GM23338 (cell line): ENCODE measurements at regions not wholly inside any gene's neighbourhood (a gene's known extent, or its start where the extent isn't known, plus 50 kb on each side); places are given as distances from the start of the nearest gene placed in this dataset.

Experiments
- EZH2 ChIP-seq: fragments of 200-600 bp; sonication (generic); IDR thresholded peaks from one replicate; pipeline ENCODE4 v1.8.0; 2017; ENCODE audit warnings: antibody characterized with exemption, mild to moderate bottlenecking, low read depth; ENCODE audit not compliant: unreplicated experiment
- EZH2phosphoT487 ChIP-seq: fragments of 200-600 bp; sonication (generic); IDR thresholded peaks from one replicate; pipeline ENCODE4 v1.8.1; 2018; ENCODE audit warnings: antibody characterized with exemption; ENCODE audit not compliant: unreplicated experiment
- JUNB ChIP-seq: IDR thresholded peaks from one replicate; pipeline ENCODE4 v1.6.1; 2016; ENCODE audit warnings: antibody characterized with exemption; ENCODE audit not compliant: unreplicated experiment
- POLR2AphosphoS5 ChIP-seq: IDR thresholded peaks from 2 replicates; pipeline ENCODE4 v1.6.1; 2016; ENCODE audit warnings: antibody characterized with exemption, low read depth
- ZNF114 ChIP-seq: fragments of 250-450 bp; sonication (Bioruptor Pico); IDR thresholded peaks from 2 replicates; pipeline ENCODE4 v1.5.0; 2020; ENCODE audit warnings: mild to moderate bottlenecking, moderate library complexity
- ZNF462 ChIP-seq: fragments of 250-450 bp; sonication (Bioruptor Pico); IDR thresholded peaks from 2 replicates; pipeline ENCODE4 v1.5.0; 2020; ENCODE audit warnings: mild to moderate bottlenecking, moderate library complexity
- TF ChIP-seq, protein P1 (sequence below), 2 experiments: fragments of 200-600 bp in 1 of 2; sonication (generic) in 1 of 2; conservative IDR thresholded peaks; 2 replicates each; pipeline versions ENCODE4 v1.5.1 to v1.6.1; 2016 to 2017; ENCODE audit warnings: antibody characterized with exemption in 2 of 2, low read depth in 2 of 2, mild to moderate bottlenecking in 2 of 2, moderate library complexity in 1 of 2
- TF ChIP-seq, protein P2 (sequence below): IDR thresholded peaks from 2 replicates; pipeline ENCODE4 v1.6.1; 2016; ENCODE audit warnings: antibody characterized with exemption

- no peak for TF ChIP-seq ZNF462 (CRISPR knock-in tag)
- TF ChIP-seq, protein P1, sequence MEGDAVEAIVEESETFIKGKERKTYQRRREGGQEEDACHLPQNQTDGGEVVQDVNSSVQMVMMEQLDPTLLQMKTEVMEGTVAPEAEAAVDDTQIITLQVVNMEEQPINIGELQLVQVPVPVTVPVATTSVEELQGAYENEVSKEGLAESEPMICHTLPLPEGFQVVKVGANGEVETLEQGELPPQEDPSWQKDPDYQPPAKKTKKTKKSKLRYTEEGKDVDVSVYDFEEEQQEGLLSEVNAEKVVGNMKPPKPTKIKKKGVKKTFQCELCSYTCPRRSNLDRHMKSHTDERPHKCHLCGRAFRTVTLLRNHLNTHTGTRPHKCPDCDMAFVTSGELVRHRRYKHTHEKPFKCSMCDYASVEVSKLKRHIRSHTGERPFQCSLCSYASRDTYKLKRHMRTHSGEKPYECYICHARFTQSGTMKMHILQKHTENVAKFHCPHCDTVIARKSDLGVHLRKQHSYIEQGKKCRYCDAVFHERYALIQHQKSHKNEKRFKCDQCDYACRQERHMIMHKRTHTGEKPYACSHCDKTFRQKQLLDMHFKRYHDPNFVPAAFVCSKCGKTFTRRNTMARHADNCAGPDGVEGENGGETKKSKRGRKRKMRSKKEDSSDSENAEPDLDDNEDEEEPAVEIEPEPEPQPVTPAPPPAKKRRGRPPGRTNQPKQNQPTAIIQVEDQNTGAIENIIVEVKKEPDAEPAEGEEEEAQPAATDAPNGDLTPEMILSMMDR (conservative IDR thresholded peaks at IDR 0.05; ENCODE audit: low read depth in 2 of 2), result no peak
- no peak for TF ChIP-seq EZH2phosphoT487
- TF ChIP-seq, protein P2, sequence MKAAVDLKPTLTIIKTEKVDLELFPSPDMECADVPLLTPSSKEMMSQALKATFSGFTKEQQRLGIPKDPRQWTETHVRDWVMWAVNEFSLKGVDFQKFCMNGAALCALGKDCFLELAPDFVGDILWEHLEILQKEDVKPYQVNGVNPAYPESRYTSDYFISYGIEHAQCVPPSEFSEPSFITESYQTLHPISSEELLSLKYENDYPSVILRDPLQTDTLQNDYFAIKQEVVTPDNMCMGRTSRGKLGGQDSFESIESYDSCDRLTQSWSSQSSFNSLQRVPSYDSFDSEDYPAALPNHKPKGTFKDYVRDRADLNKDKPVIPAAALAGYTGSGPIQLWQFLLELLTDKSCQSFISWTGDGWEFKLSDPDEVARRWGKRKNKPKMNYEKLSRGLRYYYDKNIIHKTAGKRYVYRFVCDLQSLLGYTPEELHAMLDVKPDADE, result no peak
- no peak for TF ChIP-seq EZH2
- no peak for TF ChIP-seq POLR2AphosphoS5
- no peak for TF ChIP-seq JUNB
- TF ChIP-seq ZNF114 (CRISPR knock-in tag), result no peak
Observed at GRCh38 chr1:98253145-98253544, 332.3 kb upstream of the DPYD start (continued).
